Breast epithelium (tissue), 3 donors: ENCODE measurements at regions not wholly inside any gene's neighbourhood (a gene's known extent, or its start where the extent isn't known, plus 50 kb on each side); places are given as distances from the start of the nearest gene placed in this dataset.

Experiments used
- POLR2A ChIP-seq: fragments of 450-650 bp; IDR thresholded peaks from one replicate; pipeline ENCODE4 v1.6.1; 2016; ENCODE audit warnings: antibody characterized with exemption, mild to moderate bottlenecking, moderate library complexity
- POLR2AphosphoS5 ChIP-seq, 3 donors: sonication (generic); formaldehyde crosslinking; IDR thresholded peaks; one replicate each; pipeline ENCODE4 v1.6.1; 2017; ENCODE audit warnings: antibody characterized with exemption in 3 of 3
- TF ChIP-seq, protein P1 (sequence below), 3 donors: fragments of 450-650 bp; IDR thresholded peaks; one replicate each; pipeline ENCODE4 v1.5.1; 2016 to 2017; ENCODE audit warnings: antibody characterized with exemption in 3 of 3, mild to moderate bottlenecking in 3 of 3, moderate library complexity in 3 of 3

GRCh38 chr12:127750076-127750840 lies 516.7 kb upstream of the TMEM132C start:
- TF ChIP-seq, protein P1, sequence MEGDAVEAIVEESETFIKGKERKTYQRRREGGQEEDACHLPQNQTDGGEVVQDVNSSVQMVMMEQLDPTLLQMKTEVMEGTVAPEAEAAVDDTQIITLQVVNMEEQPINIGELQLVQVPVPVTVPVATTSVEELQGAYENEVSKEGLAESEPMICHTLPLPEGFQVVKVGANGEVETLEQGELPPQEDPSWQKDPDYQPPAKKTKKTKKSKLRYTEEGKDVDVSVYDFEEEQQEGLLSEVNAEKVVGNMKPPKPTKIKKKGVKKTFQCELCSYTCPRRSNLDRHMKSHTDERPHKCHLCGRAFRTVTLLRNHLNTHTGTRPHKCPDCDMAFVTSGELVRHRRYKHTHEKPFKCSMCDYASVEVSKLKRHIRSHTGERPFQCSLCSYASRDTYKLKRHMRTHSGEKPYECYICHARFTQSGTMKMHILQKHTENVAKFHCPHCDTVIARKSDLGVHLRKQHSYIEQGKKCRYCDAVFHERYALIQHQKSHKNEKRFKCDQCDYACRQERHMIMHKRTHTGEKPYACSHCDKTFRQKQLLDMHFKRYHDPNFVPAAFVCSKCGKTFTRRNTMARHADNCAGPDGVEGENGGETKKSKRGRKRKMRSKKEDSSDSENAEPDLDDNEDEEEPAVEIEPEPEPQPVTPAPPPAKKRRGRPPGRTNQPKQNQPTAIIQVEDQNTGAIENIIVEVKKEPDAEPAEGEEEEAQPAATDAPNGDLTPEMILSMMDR (IDR thresholded peaks at IDR 0.05): no peak
- TF ChIP-seq POLR2AphosphoS5 (IDR thresholded peaks at IDR 0.05) (no peak), POLR2A (no peak)
